ENCODE measurements at regions not wholly inside any gene's neighbourhood (a gene's known extent, or its start where the extent isn't known, plus 50 kb on each side); places are given as distances from the start of the nearest gene placed in this dataset.

DNA sequence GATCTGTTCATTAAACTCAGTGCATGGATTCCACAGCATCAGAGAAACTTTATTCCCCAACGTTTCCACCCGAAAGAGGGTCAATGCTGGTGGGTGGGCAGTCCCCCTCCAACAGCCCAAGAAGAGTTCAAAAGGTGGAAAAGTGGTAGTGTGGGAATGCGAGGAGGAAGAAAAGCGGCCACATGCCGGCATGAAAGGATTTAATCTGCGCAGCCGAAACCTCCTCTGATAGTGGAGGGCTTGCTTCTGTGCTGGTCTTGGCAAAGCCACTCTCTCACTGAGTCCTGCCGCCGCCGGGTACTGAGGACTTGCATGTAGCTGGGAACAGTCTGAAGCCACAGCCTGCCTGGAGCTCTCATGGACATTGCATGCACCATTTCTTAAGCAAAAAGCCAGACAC, 136.2 kb upstream of the ZNF536 start:
- Histone ChIP-seq H3K9me3 (no peaks in the 10 kb centered on the region), H3K36me3 (no peaks in the 10 kb centered on the region), H3K4me1 (peaks cover 0 to 19% (median 3%) of the 10 kb centered on the region in 4 donors), H3K27ac (peak overlapping the region in 2 of 4 donors; percentile 23 to 68), H3K27me3 (peaks cover 0 to 7% of the 10 kb centered on the region in 2 donors), H3K4me3 (peak overlapping the region in 2 of 4 donors; percentile 18 to 21)
- 12 to 16% methylated on average over 10 of the region's 10 CpGs for WGBS, 2 donors
- no peak for TF ChIP-seq EP300 (IDR thresholded peaks at IDR 0.05)
- TF ChIP-seq, protein P1, sequence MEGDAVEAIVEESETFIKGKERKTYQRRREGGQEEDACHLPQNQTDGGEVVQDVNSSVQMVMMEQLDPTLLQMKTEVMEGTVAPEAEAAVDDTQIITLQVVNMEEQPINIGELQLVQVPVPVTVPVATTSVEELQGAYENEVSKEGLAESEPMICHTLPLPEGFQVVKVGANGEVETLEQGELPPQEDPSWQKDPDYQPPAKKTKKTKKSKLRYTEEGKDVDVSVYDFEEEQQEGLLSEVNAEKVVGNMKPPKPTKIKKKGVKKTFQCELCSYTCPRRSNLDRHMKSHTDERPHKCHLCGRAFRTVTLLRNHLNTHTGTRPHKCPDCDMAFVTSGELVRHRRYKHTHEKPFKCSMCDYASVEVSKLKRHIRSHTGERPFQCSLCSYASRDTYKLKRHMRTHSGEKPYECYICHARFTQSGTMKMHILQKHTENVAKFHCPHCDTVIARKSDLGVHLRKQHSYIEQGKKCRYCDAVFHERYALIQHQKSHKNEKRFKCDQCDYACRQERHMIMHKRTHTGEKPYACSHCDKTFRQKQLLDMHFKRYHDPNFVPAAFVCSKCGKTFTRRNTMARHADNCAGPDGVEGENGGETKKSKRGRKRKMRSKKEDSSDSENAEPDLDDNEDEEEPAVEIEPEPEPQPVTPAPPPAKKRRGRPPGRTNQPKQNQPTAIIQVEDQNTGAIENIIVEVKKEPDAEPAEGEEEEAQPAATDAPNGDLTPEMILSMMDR (IDR thresholded peaks at IDR 0.05), result no peak
- no peak for TF ChIP-seq POLR2A (IDR thresholded peaks at IDR 0.05)
- DNase-seq (ENCODE audit: low spot score in 2 of 2), result no peak

DNA sequence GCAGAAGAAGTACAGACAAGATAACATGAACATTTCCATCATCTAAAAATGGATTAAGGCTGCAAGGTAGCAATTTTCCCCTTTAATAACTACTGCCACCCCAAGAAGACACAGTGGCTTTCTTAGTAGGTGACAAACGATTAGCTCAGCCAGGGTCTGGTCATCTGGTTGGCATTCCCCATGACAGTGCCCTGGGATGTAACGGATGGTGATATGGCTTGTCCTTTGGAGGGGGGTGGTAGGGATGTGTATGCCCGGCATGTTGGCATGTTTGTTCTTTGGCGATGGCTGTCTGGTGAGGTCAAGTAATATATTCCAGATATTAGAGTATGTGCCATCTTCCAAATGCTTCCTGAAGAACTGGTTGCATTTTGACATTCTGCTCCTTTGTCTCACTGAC, 135.6 kb upstream of the ZNF536 start:
- Histone ChIP-seq H3K27ac (peak overlapping the region in 1 of 4 donors; percentile 59), H3K36me3 (no peaks in the 10 kb centered on the region), H3K4me1 (peaks cover 0 to 15% (median 3%) of the 10 kb centered on the region in 4 donors), H3K4me3 (no peak overlapping the region), H3K27me3 (peaks cover 0 to 7% of the 10 kb centered on the region in 2 donors), H3K9me3 (no peaks in the 10 kb centered on the region)
- DNase-seq (ENCODE audit: low spot score in 2 of 2), result no peak
- TF ChIP-seq, protein P1 (IDR thresholded peaks at IDR 0.05), result no peak
- no peak for TF ChIP-seq POLR2A (IDR thresholded peaks at IDR 0.05)
- TF ChIP-seq EP300 (IDR thresholded peaks at IDR 0.05), result no peak
- WGBS, 2 donors, result 61 to 68% methylated on average over 4 of the region's 4 CpGs

DNA sequence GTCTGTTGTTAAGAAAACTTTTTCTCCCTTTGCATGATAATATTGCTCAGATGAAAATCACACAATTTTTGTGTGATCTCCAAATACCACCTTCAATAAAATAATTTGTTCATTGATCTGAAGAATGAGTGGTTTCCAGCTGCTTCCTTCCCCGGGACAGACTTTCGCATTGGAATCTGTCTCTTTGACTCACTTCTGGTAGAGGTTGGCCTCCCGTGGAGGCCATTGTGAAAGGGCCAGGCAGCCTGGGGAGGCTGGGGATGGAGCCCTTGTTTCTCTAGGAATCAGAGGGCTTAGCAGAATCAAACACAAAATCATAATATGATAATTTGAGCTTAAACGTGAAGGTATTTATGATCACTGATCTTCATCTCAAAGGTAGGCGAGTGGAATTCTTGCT, 135.0 kb upstream of the ZNF536 start:
- H3K36me3 ChIP-seq, result no peaks in the 10 kb centered on the region
- H3K4me3 ChIP-seq, result no peak overlapping the region
- H3K27ac ChIP-seq, result peak overlapping the region in 1 of 4 donors; percentile 59
- H3K4me1 ChIP-seq, result peaks cover 0 to 9% (median 3%) of the 10 kb centered on the region in 4 donors
- H3K9me3 ChIP-seq, result no peaks in the 10 kb centered on the region
- TF ChIP-seq, protein P1 (IDR thresholded peaks at IDR 0.05), result no peak
- TF ChIP-seq POLR2A (IDR thresholded peaks at IDR 0.05) (no peak), EP300 (IDR thresholded peaks at IDR 0.05) (no peak)
- H3K27me3 ChIP-seq, result peaks cover 0 to 7% of the 10 kb centered on the region in 2 donors
- DNase-seq (ENCODE audit: low spot score in 2 of 2), result no peak
- WGBS, 2 donors, result 69 to 78% methylated on average over 5 of the region's 5 CpGs

DNA sequence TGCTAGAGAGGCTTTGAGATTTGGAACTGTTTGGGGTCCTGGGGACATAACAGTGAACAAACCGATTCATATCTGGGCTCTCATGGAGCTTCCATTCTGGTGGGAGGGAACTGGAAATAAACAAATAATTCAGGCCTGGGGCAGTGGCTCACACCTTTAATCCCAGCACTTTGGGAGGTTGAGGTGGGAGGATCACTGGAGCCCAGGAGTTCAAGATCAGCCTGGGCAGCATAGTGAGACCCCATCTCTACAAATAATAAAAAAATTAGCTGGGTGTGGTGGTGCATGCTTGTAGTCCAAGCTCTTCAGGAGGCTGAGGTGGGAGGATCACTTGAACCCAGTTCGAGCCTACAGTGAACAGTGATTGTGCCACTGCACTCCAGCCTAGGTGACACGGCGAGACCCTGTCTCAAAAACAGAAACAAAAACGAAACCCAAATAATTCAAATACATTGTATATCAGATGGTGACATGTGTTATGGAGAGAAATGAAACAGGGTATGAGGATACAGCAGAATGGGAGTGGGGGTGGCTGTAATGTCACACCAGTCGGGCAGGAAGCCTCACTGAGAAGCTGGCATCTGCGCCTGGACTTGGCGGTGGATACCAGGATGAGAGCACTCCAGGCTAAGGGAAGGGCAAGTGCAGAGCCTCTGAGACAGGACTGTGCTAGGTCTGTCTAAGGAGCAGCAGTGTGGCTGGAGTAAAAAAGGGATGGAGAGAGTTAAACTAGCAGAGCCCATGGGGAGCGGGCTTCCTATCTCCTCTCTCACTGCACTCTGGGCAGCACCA, 131.1 kb upstream of the ZNF536 start:
- Histone ChIP-seq H3K9me3 (no peaks in the 10 kb centered on the region), H3K27me3 (no peaks in the 10 kb centered on the region), H3K27ac (no peak overlapping the region), H3K4me3 (no peak overlapping the region), H3K4me1 (no peaks in the 10 kb centered on the region), H3K36me3 (no peaks in the 10 kb centered on the region)
- TF ChIP-seq, protein P1 (IDR thresholded peaks at IDR 0.05), result no peak
- TF ChIP-seq POLR2A (IDR thresholded peaks at IDR 0.05) (no peak), EP300 (IDR thresholded peaks at IDR 0.05) (no peak)
- WGBS, 2 donors, result 90% methylated on average over 9 of the region's 9 CpGs
- DNase-seq (ENCODE audit: low spot score in 2 of 2), result no peak

DNA sequence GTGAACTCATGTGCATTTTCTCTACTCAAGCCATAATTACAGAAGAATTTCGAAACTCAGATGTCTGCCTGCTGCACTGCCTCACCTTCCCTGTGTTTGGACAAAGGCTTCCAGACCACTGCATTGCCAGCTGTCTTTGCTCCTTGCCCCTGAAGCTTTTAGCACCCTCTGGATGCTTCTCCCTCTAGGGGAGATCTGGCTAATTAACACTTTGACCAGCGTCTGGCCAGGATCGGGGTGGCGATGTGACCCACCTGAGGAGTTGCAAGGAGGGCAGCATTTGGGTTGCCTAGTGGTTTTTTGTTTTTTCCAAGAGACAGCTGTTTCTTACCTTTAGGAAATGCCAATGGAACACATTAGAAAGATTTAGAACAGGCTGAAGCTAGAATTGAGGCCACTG, 127.7 kb upstream of the ZNF536 start:
- no peak for TF ChIP-seq POLR2A (IDR thresholded peaks at IDR 0.05)
- no peak for TF ChIP-seq EP300 (IDR thresholded peaks at IDR 0.05)
- TF ChIP-seq, protein P1 (IDR thresholded peaks at IDR 0.05), result no peak
- Histone ChIP-seq H3K9me3 (no peaks in the 10 kb centered on the region), H3K27me3 (no peaks in the 10 kb centered on the region), H3K4me3 (no peak overlapping the region), H3K27ac (no peak overlapping the region), H3K4me1 (peaks cover 0 to 4% (median 0%) of the 10 kb centered on the region in 4 donors), H3K36me3 (no peaks in the 10 kb centered on the region)
- WGBS, 2 donors, result 68 to 70% methylated on average over 4 of the region's 4 CpGs
- no peak for DNase-seq (ENCODE audit: low spot score in 2 of 2)

All from tibial nerve (tissue), 4 donors.